GM23338 (cell line): ENCODE measurements at regions not wholly inside any gene's neighbourhood (a gene's known extent, or its start where the extent isn't known, plus 50 kb on each side); places are given as distances from the start of the nearest gene placed in this dataset.

Source experiments
- ATAC-seq: fragments of 200-7000 bp; cut with Tn5 transposase; 3 replicates; pipeline ENCODE4 v1.9.1; 2020
- DNase-seq: peaks from one replicate; pipeline ENCODE4 v3.0.0-alpha.2; 2015; ENCODE audit warnings: low spot score
- H2AFZ ChIP-seq: fragments of 200-600 bp; sonication (generic); 2 replicates; pipeline ENCODE4 v1.8.0; 2016; ENCODE audit warnings: antibody characterized with exemption, mild to moderate bottlenecking, moderate library complexity
- H3F3A ChIP-seq: fragments of 200-600 bp; sonication (generic); replicated peaks from 2 replicates; pipeline ENCODE4 v1.8.0; 2017; ENCODE audit warnings: antibody characterized with exemption, mixed run types, low read depth
- H3K27ac ChIP-seq: fragments of 200-600 bp; sonication (generic); 2 replicates; pipeline ENCODE4 v1.6.1; 2016; ENCODE audit warnings: low read depth
- H3K27me3 ChIP-seq: fragments of 200-600 bp; sonication (generic); 2 replicates; pipeline ENCODE4 v1.8.0; 2016; ENCODE audit warnings: mild to moderate bottlenecking, mixed run types, moderate library complexity; ENCODE audit not compliant: insufficient read depth
- H3K36me3 ChIP-seq: fragments of 200-600 bp; sonication (generic); 2 replicates; pipeline ENCODE4 v1.8.0; 2016; ENCODE audit warnings: mild to moderate bottlenecking; ENCODE audit not compliant: insufficient read depth
- H3K4me1 ChIP-seq: fragments of 200-600 bp; sonication (generic); 2 replicates; pipeline ENCODE4 v1.8.0; 2016; ENCODE audit warnings: mild to moderate bottlenecking, moderate library complexity; ENCODE audit not compliant: insufficient read depth
- H3K4me2 ChIP-seq: fragments of 200-600 bp; sonication (generic); 2 replicates; pipeline ENCODE4 v1.7.1; 2017; ENCODE audit warnings: mixed run types
- H3K4me3 ChIP-seq: fragments of 200-600 bp; sonication (generic); 2 replicates; pipeline ENCODE4 v1.6.1; 2016; ENCODE audit warnings: mixed run types
- H3K79me2 ChIP-seq: fragments of 200-600 bp; sonication (generic); replicated peaks from 2 replicates; pipeline ENCODE4 v1.8.0; 2017; ENCODE audit warnings: mild to moderate bottlenecking; ENCODE audit not compliant: insufficient read depth
- H3K9me2 ChIP-seq: fragments of 200-600 bp; sonication (generic); 2 replicates; pipeline ENCODE4 v1.8.0; 2017; ENCODE audit not compliant: insufficient read depth
- H4K20me1 ChIP-seq: fragments of 200-600 bp; sonication (generic); replicated peaks from 2 replicates; pipeline ENCODE4 v1.8.0; 2017; ENCODE audit warnings: mild to moderate bottlenecking; ENCODE audit not compliant: insufficient read depth
- H3K27ac Mint-ChIP-seq: 2 replicates; pipeline ENCODE4 v1.8.0; 2020; ENCODE audit warnings: inconsistent platforms, mild to moderate bottlenecking, moderate library complexity, mixed read lengths
- H3K27me3 Mint-ChIP-seq: 3 replicates; pipeline ENCODE4 v1.8.0; 2022; ENCODE audit warnings: low read depth, mild to moderate bottlenecking, moderate library complexity, mixed read lengths, inconsistent platforms; ENCODE audit not compliant: insufficient read depth, poor library complexity
- H3K36me3 Mint-ChIP-seq: 3 replicates; pipeline ENCODE4 v1.8.0; 2021; ENCODE audit warnings: low read depth, mild to moderate bottlenecking, inconsistent platforms, moderate library complexity, mixed read lengths
- H3K4me1 Mint-ChIP-seq: 3 replicates; pipeline ENCODE4 v1.8.0; 2020; ENCODE audit warnings: mild to moderate bottlenecking, inconsistent platforms, mixed read lengths
- H3K4me3 Mint-ChIP-seq: 3 replicates; pipeline ENCODE4 v1.8.0; 2021; ENCODE audit warnings: moderate library complexity, mild to moderate bottlenecking, inconsistent platforms, mixed read lengths
- H3K9me3 Mint-ChIP-seq: 3 replicates; pipeline ENCODE4 v1.8.0; 2020; ENCODE audit warnings: moderate library complexity, mild to moderate bottlenecking, inconsistent platforms, mixed read lengths
- CREB1 ChIP-seq: fragments of 250-450 bp; sonication (Bioruptor Pico); IDR thresholded peaks from 2 replicates; pipeline ENCODE4 v1.5.0; 2020; ENCODE audit warnings: low read depth, mild to moderate bottlenecking, moderate library complexity
- CTCF ChIP-seq, 2 experiments: fragments of 200-600 bp in 1 of 2; sonication (generic) in 1 of 2; conservative IDR thresholded peaks; 2 replicates each; pipeline versions ENCODE4 v1.5.1 to v1.6.1; 2016 to 2017; ENCODE audit warnings: antibody characterized with exemption in 2 of 2, low read depth in 2 of 2, mild to moderate bottlenecking in 2 of 2, moderate library complexity in 1 of 2
- ETS1 ChIP-seq: IDR thresholded peaks from 2 replicates; pipeline ENCODE4 v1.6.1; 2016; ENCODE audit warnings: antibody characterized with exemption
- EZH2 ChIP-seq: fragments of 200-600 bp; sonication (generic); IDR thresholded peaks from one replicate; pipeline ENCODE4 v1.8.0; 2017; ENCODE audit warnings: antibody characterized with exemption, mild to moderate bottlenecking, low read depth; ENCODE audit not compliant: unreplicated experiment
- EZH2phosphoT487 ChIP-seq: fragments of 200-600 bp; sonication (generic); IDR thresholded peaks from one replicate; pipeline ENCODE4 v1.8.1; 2018; ENCODE audit warnings: antibody characterized with exemption; ENCODE audit not compliant: unreplicated experiment
- JUNB ChIP-seq: IDR thresholded peaks from one replicate; pipeline ENCODE4 v1.6.1; 2016; ENCODE audit warnings: antibody characterized with exemption; ENCODE audit not compliant: unreplicated experiment
- NANOG ChIP-seq: IDR thresholded peaks from 2 replicates; pipeline ENCODE4 v1.6.1; 2016; ENCODE audit warnings: antibody characterized with exemption, borderline replicate concordance
- POLR2AphosphoS5 ChIP-seq: IDR thresholded peaks from 2 replicates; pipeline ENCODE4 v1.6.1; 2016; ENCODE audit warnings: antibody characterized with exemption, low read depth
- REST ChIP-seq: IDR thresholded peaks from one replicate; pipeline ENCODE4 v1.6.1; 2018; ENCODE audit warnings: antibody characterized with exemption; ENCODE audit not compliant: unreplicated experiment
- STAT1 ChIP-seq: IDR thresholded peaks from one replicate; pipeline ENCODE4 v1.6.1; 2016; ENCODE audit warnings: antibody characterized with exemption; ENCODE audit not compliant: unreplicated experiment
- ZNF114 ChIP-seq: fragments of 250-450 bp; sonication (Bioruptor Pico); IDR thresholded peaks from 2 replicates; pipeline ENCODE4 v1.5.0; 2020; ENCODE audit warnings: mild to moderate bottlenecking, moderate library complexity
- ZNF331 ChIP-seq: fragments of 250-450 bp; sonication (Bioruptor Pico); IDR thresholded peaks from 2 replicates; pipeline ENCODE4 v1.5.0; 2020; ENCODE audit warnings: low read depth, mild to moderate bottlenecking, moderate library complexity
- ZNF462 ChIP-seq: fragments of 250-450 bp; sonication (Bioruptor Pico); IDR thresholded peaks from 2 replicates; pipeline ENCODE4 v1.5.0; 2020; ENCODE audit warnings: mild to moderate bottlenecking, moderate library complexity

GRCh38 chr2:57278451-57278850, 768.2 kb upstream of the VRK2 start:
- ATAC-seq (no peak), DNase-seq (no peak)
- Mint-ChIP-seq H3K9me3 (peaks cover 63% of the 10 kb centered on the region), H3K27me3 (peaks cover 4% of the 10 kb centered on the region), H3K27ac (no peak overlapping the region), H3K36me3 (peaks cover 20% of the 10 kb centered on the region), H3K4me3 (no peak overlapping the region), H3K4me1 (no peaks in the 10 kb centered on the region)
- Histone ChIP-seq H3K27ac (no peak overlapping the region), H2AFZ (no peak overlapping the region), H3K27me3 (no peaks in the 10 kb centered on the region), H3F3A (no peaks in the 10 kb centered on the region), H3K4me3 (no peak overlapping the region), H3K9me2 (peaks cover 12% of the 10 kb centered on the region), H3K4me2 (no peak overlapping the region), H3K36me3 (no peaks in the 10 kb centered on the region), H4K20me1 (no peaks in the 10 kb centered on the region), H3K4me1 (no peaks in the 10 kb centered on the region), H3K79me2 (no peaks in the 10 kb centered on the region)
- TF ChIP-seq ZNF114 (CRISPR knock-in tag), result no peak
- no peak for TF ChIP-seq CTCF (conservative IDR thresholded peaks at IDR 0.05; ENCODE audit: low read depth in 2 of 2)
- no peak for TF ChIP-seq EZH2
- no peak for TF ChIP-seq JUNB
- no peak for TF ChIP-seq ZNF331
- no peak for TF ChIP-seq STAT1
- no peak for TF ChIP-seq ZNF462 (CRISPR knock-in tag)
- no peak for TF ChIP-seq REST
- TF ChIP-seq CREB1 (CRISPR knock-in tag), result no peak
- TF ChIP-seq ETS1, result no peak
- no peak for TF ChIP-seq POLR2AphosphoS5
- TF ChIP-seq NANOG, result no peak
- TF ChIP-seq EZH2phosphoT487, result no peak
